Left ventricle myocardium inferior (tissue), 1 donor: ENCODE measurements at regions not wholly inside any gene's neighbourhood (a gene's known extent, or its start where the extent isn't known, plus 50 kb on each side); places are given as distances from the start of the nearest gene placed in this dataset.
"Not testable (repeated sequence)": the region's sequence is repeated elsewhere in the genome, so short reads cannot be mapped to it uniquely, and the experiment has no call there.

Source experiments
- DNase-seq: peaks from one replicate; pipeline ENCODE4 v3.0.0-alpha.2; 2020
- H3K27ac ChIP-seq: fragments of 200-600 bp; replicated peaks from 2 replicates; pipeline ENCODE4 v1.8.0; 2021
- H3K27me3 ChIP-seq: fragments of 200-600 bp; 2 replicates; pipeline ENCODE4 v1.8.0; 2021; ENCODE audit warnings: low read depth
- H3K36me3 ChIP-seq: fragments of 200-600 bp; 2 replicates; pipeline ENCODE4 v1.8.0; 2021
- H3K4me1 ChIP-seq: fragments of 200-600 bp; 2 replicates; pipeline ENCODE4 v1.8.0; 2021
- H3K4me3 ChIP-seq: fragments of 200-600 bp; 2 replicates; pipeline ENCODE4 v1.8.0; 2021; ENCODE audit warnings: mild to moderate bottlenecking, moderate library complexity
- H3K9me3 ChIP-seq: fragments of 200-600 bp; replicated peaks from 2 replicates; pipeline ENCODE4 v1.8.0; 2021
- intact Hi-C: fragments of 100-400 bp; cut with micrococcal nuclease; formaldehyde crosslinking; loops from one replicate; pipeline ENCODE4 v1.11.0; 2022
- TF ChIP-seq, protein P1 (sequence below): fragments of 200-600 bp; IDR thresholded peaks from 2 replicates; pipeline ENCODE4 v1.8.0; 2021; ENCODE audit warnings: antibody characterized with exemption, mild to moderate bottlenecking, borderline replicate concordance
- donor health status: DM: no; HTN: yes; CAD: no; lungs with severe emphysema.

DNA sequence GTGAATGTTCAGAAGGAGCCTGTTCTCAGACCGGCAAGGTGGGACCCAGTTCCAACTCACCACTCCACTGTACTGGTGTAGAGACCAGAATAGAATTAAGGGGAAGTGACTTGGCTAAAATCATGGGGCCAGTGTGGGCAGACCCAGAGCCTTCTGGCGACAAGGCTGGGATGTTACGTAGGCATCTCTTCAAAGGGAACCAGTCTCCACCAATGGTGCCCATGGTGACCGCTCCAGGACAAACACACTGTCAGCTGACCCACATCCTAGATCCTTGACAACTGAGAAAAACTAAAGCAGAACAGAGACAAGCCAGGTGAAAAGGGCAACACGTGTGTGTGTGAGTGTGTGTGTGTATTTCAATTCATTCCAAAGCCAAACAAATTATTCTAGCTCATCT lies 321.7 kb upstream of the FRG2C start:
- TF ChIP-seq, protein P1, sequence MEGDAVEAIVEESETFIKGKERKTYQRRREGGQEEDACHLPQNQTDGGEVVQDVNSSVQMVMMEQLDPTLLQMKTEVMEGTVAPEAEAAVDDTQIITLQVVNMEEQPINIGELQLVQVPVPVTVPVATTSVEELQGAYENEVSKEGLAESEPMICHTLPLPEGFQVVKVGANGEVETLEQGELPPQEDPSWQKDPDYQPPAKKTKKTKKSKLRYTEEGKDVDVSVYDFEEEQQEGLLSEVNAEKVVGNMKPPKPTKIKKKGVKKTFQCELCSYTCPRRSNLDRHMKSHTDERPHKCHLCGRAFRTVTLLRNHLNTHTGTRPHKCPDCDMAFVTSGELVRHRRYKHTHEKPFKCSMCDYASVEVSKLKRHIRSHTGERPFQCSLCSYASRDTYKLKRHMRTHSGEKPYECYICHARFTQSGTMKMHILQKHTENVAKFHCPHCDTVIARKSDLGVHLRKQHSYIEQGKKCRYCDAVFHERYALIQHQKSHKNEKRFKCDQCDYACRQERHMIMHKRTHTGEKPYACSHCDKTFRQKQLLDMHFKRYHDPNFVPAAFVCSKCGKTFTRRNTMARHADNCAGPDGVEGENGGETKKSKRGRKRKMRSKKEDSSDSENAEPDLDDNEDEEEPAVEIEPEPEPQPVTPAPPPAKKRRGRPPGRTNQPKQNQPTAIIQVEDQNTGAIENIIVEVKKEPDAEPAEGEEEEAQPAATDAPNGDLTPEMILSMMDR = no peak
- H3K27me3 ChIP-seq = no peaks in the 10 kb centered on the region
- no peaks in the 10 kb centered on the region for H3K36me3 ChIP-seq
- no peak overlapping the region for H3K4me3 ChIP-seq
- intact Hi-C loops = no loop called here
- peaks cover 13% of the 10 kb centered on the region for H3K4me1 ChIP-seq
- H3K9me3 ChIP-seq = no peaks in the 10 kb centered on the region
- no peak overlapping the region for H3K27ac ChIP-seq
- no peak for DNase-seq

DNA sequence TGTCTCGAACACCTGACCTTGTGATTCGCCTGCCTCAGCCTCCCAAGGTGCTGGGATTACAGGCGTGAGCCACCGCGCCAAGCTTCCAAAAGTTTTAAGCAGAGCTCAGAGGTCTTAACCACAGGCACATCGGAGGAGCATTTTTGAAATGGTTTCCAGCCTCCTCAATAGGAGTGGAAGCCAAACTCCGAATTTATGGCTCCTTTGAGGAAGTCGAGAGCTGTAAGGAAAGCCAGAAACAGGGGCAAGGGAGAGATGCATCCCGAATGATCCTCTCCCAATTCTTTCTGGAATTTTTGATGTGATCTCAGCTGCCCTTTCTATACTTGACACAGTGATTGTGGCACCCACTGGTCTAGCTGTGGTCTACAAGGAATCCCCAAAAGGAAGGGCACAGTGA lies 313.6 kb upstream of the FRG2C start:
- H3K9me3 ChIP-seq, H3K4me3 ChIP-seq, H3K36me3 ChIP-seq, H3K27ac ChIP-seq, DNase-seq, intact Hi-C loops, H3K27me3 ChIP-seq, H3K4me1 ChIP-seq: not testable (repeated sequence)

DNA sequence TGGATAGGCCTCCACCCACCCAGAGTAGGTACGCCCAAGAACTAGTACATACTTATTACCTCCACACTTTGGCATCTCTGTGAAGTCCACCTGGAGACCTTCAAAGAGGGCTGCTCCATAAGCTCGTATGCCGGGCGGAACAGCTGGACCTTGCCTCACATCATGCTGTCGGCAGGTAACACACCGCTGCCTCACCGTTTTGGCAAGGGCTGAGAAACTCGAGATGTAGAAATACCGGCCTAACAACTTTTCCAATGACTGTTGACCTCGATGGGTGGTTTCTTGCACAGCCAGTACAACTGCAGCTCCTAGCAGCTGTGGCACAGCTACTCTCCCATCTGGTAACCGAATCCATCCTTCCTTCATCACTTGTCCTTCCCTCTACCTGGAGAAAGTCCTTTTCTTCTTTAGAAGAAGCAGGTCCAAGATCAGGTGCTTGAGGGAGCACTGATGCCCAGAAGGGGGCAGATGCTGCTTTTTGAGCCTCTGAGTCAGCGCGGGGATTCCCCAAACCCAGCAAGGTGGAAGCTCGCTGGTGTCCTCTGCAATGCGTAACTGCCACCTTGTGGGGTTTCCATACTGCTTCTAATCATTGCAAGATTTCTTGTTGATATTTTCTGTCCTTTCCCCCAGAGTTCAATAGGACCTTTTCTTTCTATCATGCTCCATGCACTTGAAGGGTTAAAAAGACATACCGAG lies 301.9 kb upstream of the FRG2C start:
- intact Hi-C loops, H3K27ac ChIP-seq, H3K27me3 ChIP-seq: not testable (repeated sequence)

DNA sequence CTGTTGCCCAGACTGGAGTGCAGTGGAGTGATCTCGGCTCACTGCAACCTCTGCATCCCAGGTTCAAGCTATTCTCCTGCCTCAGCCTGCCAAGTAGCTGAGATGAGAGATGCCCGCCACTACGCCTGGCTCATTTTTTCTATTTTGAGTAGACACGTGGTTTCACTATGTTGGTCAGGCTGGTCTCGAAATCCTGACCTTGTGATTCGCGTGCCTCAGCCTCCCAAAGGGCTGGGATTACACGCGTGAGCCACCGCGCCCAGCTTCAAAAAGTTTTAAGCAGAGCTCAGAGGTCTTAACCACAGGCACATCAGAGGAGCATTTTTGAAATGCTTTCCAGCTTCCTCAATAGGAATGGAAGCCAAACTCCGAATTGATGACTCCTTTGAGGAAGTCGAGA lies 291.2 kb upstream of the FRG2C start:
- H3K9me3 ChIP-seq, DNase-seq, H3K36me3 ChIP-seq, intact Hi-C loops, H3K4me1 ChIP-seq, H3K27me3 ChIP-seq, H3K4me3 ChIP-seq, H3K27ac ChIP-seq: not testable (repeated sequence)

More for the DNA sequence above, 301.9 kb upstream of the FRG2C start:
- not testable (repeated sequence) for H3K4me1 ChIP-seq, H3K9me3 ChIP-seq, H3K4me3 ChIP-seq, H3K36me3 ChIP-seq, DNase-seq

DNA sequence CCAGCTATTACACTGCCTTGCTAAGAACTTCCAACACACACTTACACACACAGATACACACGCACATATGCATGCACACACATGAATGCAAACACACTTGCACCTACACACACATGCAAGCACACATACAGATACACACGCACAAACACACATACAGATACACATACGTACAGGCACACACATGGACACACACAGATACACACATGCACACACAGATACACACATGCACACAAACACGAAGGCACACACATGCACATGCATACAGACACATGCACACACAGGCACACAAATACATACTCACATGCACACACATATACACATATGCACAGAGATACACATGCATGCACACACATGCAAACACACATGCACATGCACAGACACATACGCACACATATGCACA lies 284.3 kb upstream of the FRG2C start:
- intact Hi-C loops, H3K4me1 ChIP-seq, H3K9me3 ChIP-seq, H3K36me3 ChIP-seq, DNase-seq, H3K27ac ChIP-seq, H3K4me3 ChIP-seq: not testable (repeated sequence)
- peaks cover 17% of the 10 kb centered on the region for H3K27me3 ChIP-seq

DNA sequence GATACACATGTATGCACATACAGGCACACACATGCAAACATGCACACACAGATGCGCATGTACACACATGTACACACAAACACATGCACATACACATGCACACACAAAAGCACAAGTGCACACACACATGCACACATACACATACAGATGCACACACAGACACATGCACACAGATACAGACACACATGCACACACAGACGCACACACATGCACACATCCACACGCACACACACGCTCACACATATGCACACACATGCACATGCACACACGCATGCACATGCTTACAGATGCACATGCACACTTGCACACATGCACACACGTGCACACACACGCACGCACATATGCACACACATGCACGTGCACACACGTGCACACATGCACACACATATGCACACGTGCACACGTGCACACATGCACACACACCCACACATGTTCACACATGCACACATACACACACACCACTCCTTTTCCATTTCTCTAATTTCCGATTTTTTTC lies 283.8 kb upstream of the FRG2C start:
- Histone ChIP-seq H3K27ac (no peak overlapping the region), H3K9me3 (no peaks in the 10 kb centered on the region), H3K27me3 (peaks cover 22% of the 10 kb centered on the region), H3K4me1 (no peaks in the 10 kb centered on the region), H3K4me3 (no peak overlapping the region), H3K36me3 (no peaks in the 10 kb centered on the region)
- TF ChIP-seq, protein P1 = no peak
- intact Hi-C loops = no loop called here
- no peak for DNase-seq

DNA sequence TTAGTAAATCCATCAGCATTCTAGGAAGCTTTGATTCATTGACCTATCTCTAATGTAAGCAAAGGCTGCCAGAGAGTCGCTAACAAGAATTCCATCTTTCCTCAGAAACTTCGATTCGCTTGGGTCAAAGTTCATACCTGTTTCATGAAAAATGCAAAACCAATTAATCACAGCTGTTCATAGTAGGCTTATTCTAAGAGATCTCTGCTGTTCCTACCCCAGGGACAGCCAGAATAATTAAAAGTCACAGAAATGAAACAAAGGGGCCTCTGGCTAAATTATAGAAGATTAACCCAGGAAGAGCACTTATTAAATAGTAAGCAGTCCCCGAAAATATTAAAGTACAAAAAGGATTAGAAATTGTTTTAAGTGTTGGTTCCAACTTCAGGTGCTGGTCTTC lies 280.1 kb upstream of the FRG2C start:
- H3K27ac ChIP-seq, H3K4me3 ChIP-seq, DNase-seq, intact Hi-C loops, H3K4me1 ChIP-seq, H3K36me3 ChIP-seq, H3K9me3 ChIP-seq: not testable (repeated sequence)
- peaks cover 13% of the 10 kb centered on the region for H3K27me3 ChIP-seq

DNA sequence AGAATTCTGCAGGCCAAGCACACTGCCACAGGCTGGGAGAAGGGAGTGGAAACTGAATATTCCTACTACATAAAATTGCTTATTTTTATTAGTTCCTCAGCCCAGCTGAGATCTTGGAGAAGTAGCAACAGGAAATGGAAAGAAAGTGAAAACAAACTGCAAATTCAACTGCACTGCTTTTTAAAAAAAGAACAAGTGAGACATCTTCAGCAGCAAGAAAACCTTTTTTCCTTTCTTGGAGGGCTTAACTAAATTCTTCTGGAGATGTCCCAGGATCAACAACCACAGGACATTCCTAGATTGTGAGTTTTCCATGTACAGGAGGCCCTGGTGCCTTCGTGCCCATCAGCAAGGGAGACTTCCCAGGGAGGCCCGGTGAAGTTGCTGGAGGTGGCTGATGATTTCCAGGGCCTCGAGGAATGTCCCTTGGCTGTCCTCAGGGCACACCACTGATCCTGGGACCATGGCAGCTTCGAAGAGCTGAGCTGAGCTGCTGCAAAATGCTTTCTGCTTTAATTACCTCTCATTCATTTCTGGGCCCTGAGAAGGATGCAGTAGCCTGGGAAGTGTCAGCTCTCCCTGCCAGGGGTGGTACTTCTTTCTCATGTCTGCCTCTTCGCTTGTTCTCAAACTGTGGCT lies 275.5 kb upstream of the FRG2C start:
- H3K4me3 ChIP-seq, H3K36me3 ChIP-seq, intact Hi-C loops, H3K27ac ChIP-seq, H3K9me3 ChIP-seq, DNase-seq: not testable (repeated sequence)
- Histone ChIP-seq H3K27me3 (peaks cover 13% of the 10 kb centered on the region), H3K4me1 (peaks cover 12% of the 10 kb centered on the region)

DNA sequence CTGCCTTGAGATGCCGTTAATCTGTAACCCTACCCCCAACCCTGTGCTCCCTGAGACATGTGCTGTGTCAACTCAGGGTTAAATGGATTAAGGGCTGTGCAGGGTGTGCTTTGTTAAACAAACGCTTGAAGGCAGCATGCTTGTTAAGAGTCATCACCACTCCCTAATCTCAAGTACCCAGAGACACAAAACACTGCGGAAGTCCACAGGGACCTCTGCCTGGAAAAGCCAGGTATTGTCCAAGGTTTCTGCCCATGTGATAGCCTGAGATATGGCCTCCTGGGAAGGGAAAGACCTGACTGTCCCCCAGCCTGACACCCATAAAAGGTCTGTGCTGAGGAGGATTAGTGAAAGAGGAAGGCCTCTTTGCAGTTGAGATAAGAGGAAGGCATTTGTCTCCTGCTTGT lies 270.8 kb upstream of the FRG2C start:
- H3K36me3 ChIP-seq, H3K27ac ChIP-seq, DNase-seq, H3K4me3 ChIP-seq, H3K9me3 ChIP-seq, intact Hi-C loops: not testable (repeated sequence)
- Histone ChIP-seq H3K4me1 (peaks cover 27% of the 10 kb centered on the region), H3K27me3 (peaks cover 14% of the 10 kb centered on the region)

DNA sequence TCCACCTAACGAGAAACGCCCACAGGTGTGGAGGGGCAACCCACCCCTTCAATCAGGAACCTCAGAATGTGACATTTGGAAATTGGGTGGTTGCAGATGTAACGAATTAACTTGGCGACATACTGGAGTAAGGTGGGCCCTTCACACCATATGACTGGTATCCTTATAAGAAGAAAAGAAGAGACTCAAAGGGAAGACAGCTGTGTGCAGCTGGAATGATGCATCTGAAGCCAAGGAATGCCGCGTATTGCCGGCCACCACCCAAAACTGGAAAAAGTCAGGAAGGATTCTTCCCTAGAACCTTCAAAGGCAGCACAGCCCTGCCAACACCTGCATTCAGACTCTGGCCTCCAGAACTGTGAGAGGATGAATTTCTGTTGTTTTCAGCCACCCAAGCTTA lies 270.0 kb upstream of the FRG2C start:
- H3K9me3 ChIP-seq, DNase-seq, H3K4me3 ChIP-seq, intact Hi-C loops, H3K27ac ChIP-seq, H3K36me3 ChIP-seq: not testable (repeated sequence)
- peaks cover 14% of the 10 kb centered on the region for H3K27me3 ChIP-seq
- peaks cover 21% of the 10 kb centered on the region for H3K4me1 ChIP-seq

DNA sequence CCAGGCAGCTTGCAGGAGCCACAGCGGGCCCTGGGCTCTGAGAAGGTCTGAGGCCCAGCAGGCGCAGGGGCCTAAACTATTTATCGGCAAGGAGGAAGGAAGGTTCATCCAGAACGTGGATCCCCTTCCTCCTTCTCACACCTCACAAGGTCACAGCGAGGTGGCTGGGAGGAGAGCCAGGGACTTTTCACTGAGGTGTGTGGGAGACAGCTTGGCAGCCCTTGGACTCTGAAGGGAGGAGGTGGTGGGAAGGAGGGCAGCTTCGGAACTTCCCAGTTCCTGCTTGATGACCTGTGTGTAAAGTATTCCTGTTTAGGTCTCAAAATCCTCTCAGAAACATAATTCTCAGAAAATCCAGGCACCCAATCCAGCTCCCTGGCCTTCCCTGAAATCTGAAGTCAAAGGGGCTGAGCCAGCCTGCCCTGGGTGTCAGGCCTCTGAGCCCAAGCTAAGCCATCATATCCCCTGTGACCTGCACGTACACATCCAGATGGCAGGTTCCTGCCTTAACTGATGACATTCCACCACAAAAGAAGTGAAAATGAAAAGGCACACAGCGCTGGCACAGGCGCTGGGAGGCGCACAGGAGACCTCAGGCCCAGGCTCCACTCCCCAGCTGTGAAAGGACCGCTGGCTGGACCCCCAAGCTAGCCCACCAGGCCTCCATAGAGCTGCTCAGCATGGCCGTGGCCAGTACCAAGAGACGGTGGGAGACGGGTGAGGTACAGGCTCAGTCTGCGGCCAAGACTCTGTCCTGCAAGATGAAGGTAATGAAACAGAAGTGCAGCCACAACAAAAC lies 269.4 kb upstream of the FRG2C start:
- Histone ChIP-seq H3K4me1 (peaks cover 21% of the 10 kb centered on the region), H3K27me3 (peaks cover 14% of the 10 kb centered on the region), H3K27ac (peak overlapping the region; percentile 19)
- H3K36me3 ChIP-seq, H3K4me3 ChIP-seq, intact Hi-C loops, H3K9me3 ChIP-seq: not testable (repeated sequence)
- peak; percentile 19 for DNase-seq
